A549 (cell line): ENCODE measurements at regions not wholly inside any gene's neighbourhood (a gene's known extent, or its start where the extent isn't known, plus 50 kb on each side); places are given as distances from the start of the nearest gene placed in this dataset.

Source experiments
- ATAC-seq, 2 experiments: fragments of 200-7000 bp in 1 of 2; fragments of >200 bp in 1 of 2; cut with Nextera tagmentation in 1 of 2; cut with Tn5 transposase in 1 of 2; 3 replicates each; pipeline versions ENCODE4 v1.8.0 to v1.9.1; 2018 to 2020; ENCODE audit warnings: mild to moderate bottlenecking in 1 of 2, moderate library complexity in 1 of 2
- CTCF ChIA-PET: fragments of 300-600 bp; sonication (Branson Sonifier 250); formaldehyde crosslinking; extraction: SDS; loops from one replicate; lab custom pipeline; 2021; ENCODE audit warnings: antibody characterized with exemption, inconsistent platforms; lab: Yijun Ruan, JAX
- POLR2A ChIA-PET: fragments of 350-600 bp; formaldehyde crosslinking; extraction: SDS; loops from one replicate; lab custom pipeline; 2021; ENCODE audit warnings: antibody characterized with exemption, inconsistent platforms; lab: Yijun Ruan, JAX
- DNase-seq, 2 experiments: peaks; one replicate each; pipeline versions ENCODE4 v3.0.0 to v3.0.0-alpha.2; 2011 to 2016; ENCODE audit warnings: low read depth in 1 of 2, low spot score in 1 of 2
- FAIRE-seq: peaks from 2 replicates; lab custom pipeline; 2011; peaks lifted over from hg19 to GRCh38; lab: Jason Lieb, UNC
- H3K27ac ChIP-seq, 2 experiments: fragments of >200 bp; sonication (Bioruptor Twin); formaldehyde crosslinking; 3 replicates each; pipeline ENCODE4 v1.5.1; 2016 to 2017
- H3K4me1 ChIP-seq: fragments of >200 bp; sonication (Bioruptor Twin); formaldehyde crosslinking; 3 replicates; pipeline ENCODE4 v1.6.1; 2016
- H3K4me2 ChIP-seq: fragments of >200 bp; sonication (Bioruptor Twin); formaldehyde crosslinking; 3 replicates; pipeline ENCODE4 v1.6.1; 2016
- H3K4me3 ChIP-seq: fragments of >200 bp; sonication (Bioruptor Twin); formaldehyde crosslinking; 3 replicates; pipeline ENCODE4 v1.5.1; 2016
- H3K9me3 ChIP-seq: fragments of >200 bp; sonication (Bioruptor Twin); formaldehyde crosslinking; 3 replicates; pipeline ENCODE4 v1.6.1; 2016
- CHD2 ChIP-seq: fragments of 150-350 bp; IDR thresholded peaks from 2 replicates; pipeline ENCODE4 v1.6.1; 2014; ENCODE audit warnings: low read length; ENCODE audit not compliant: partially characterized antibody
- EHF ChIP-seq: fragments of 250-450 bp; sonication (Bioruptor Pico); IDR thresholded peaks from 2 replicates; pipeline ENCODE4 v1.5.0; 2020; ENCODE audit warnings: mild to moderate bottlenecking
- ESRRA ChIP-seq: fragments of 150-350 bp; IDR thresholded peaks from 2 replicates; pipeline ENCODE4 v1.6.1; 2014; ENCODE audit warnings: mild to moderate bottlenecking, low read length, borderline replicate concordance
- FOSB ChIP-seq: fragments of 250-450 bp; sonication (Bioruptor Pico); IDR thresholded peaks from 2 replicates; pipeline ENCODE4 v1.5.0; 2020; ENCODE audit warnings: mild to moderate bottlenecking, moderate library complexity
- FOSL2 ChIP-seq, 2 experiments: fragments of 450-650 bp in 1 of 2; fragments of >200 bp in 1 of 2; sonication (Bioruptor Twin) in 1 of 2; formaldehyde crosslinking; IDR thresholded peaks; 2 replicates each; pipeline versions ENCODE4 v1.5.0 to v1.6.1; 2016 to 2020; ENCODE audit warnings: mild to moderate bottlenecking in 1 of 2, moderate library complexity in 1 of 2
- HDAC2 ChIP-seq: fragments of 200-600 bp; sonication (generic); IDR thresholded peaks from 2 replicates; pipeline ENCODE4 v1.6.1; 2016
- HOXB5 ChIP-seq: fragments of 250-450 bp; sonication (Bioruptor Pico); IDR thresholded peaks from 2 replicates; pipeline ENCODE4 v1.5.0; 2020; ENCODE audit warnings: mild to moderate bottlenecking, moderate library complexity
- JUN ChIP-seq, 2 experiments: fragments of >200 bp; sonication (Bioruptor Twin); formaldehyde crosslinking; IDR thresholded peaks; 2 replicates in 1 of 2; 3 replicates in 1 of 2; pipeline ENCODE4 v1.6.1; 2016 to 2017
- KDM1A ChIP-seq: fragments of 200-600 bp; sonication (generic); IDR thresholded peaks from 2 replicates; pipeline ENCODE4 v1.6.1; 2016; ENCODE audit warnings: low read depth, mild to moderate bottlenecking
- KDM5A ChIP-seq: fragments of 200-600 bp; sonication (generic); IDR thresholded peaks from 2 replicates; pipeline ENCODE4 v1.6.1; 2016; ENCODE audit warnings: antibody characterized with exemption, mild to moderate bottlenecking
- MAZ ChIP-seq: fragments of 150-350 bp; IDR thresholded peaks from 2 replicates; pipeline ENCODE4 v1.6.1; 2014; ENCODE audit warnings: antibody characterized with exemption, low read depth, low read length, borderline replicate concordance
- MYC ChIP-seq: IDR thresholded peaks from 2 replicates; pipeline ENCODE4 v1.6.1; 2012; ENCODE audit warnings: mild to moderate bottlenecking, inconsistent platforms, low read length, improper control_type of control experiment, borderline replicate concordance
- NFE2L2 ChIP-seq: fragments of 150-350 bp; conservative IDR thresholded peaks from 2 replicates; pipeline ENCODE4 v1.6.1; 2014; ENCODE audit warnings: low read length
- POLR2A ChIP-seq: IDR thresholded peaks from 2 replicates; pipeline ENCODE4 v1.6.1; 2012; ENCODE audit warnings: mild to moderate bottlenecking, low read length
- RARB ChIP-seq: fragments of 250-450 bp; sonication (Bioruptor Pico); IDR thresholded peaks from 2 replicates; pipeline ENCODE4 v1.8.0; 2021; ENCODE audit warnings: mild to moderate bottlenecking, moderate library complexity
- RCOR1 ChIP-seq: fragments of 150-350 bp; IDR thresholded peaks from 2 replicates; pipeline ENCODE4 v1.6.1; 2014; ENCODE audit warnings: antibody characterized with exemption, low read length, low read depth
- RNF2 ChIP-seq: fragments of 200-600 bp; sonication (generic); IDR thresholded peaks from 2 replicates; pipeline ENCODE4 v1.6.1; 2016; ENCODE audit warnings: low read depth, mild to moderate bottlenecking, antibody characterized with exemption, moderate library complexity, borderline replicate concordance
- TFCP2L1 ChIP-seq: fragments of 250-450 bp; sonication (Bioruptor Pico); IDR thresholded peaks from 2 replicates; pipeline ENCODE4 v1.5.0; 2021; ENCODE audit warnings: mild to moderate bottlenecking
- ZNF302 ChIP-seq: fragments of 250-450 bp; sonication (Bioruptor Pico); IDR thresholded peaks from 2 replicates; pipeline ENCODE4 v1.9.0; 2021; ENCODE audit warnings: inconsistent platforms, mild to moderate bottlenecking, moderate library complexity
- ZSCAN20 ChIP-seq: fragments of 250-450 bp; sonication (Bioruptor Pico); IDR thresholded peaks from 2 replicates; pipeline ENCODE4 v1.8.0; 2022; ENCODE audit warnings: mild to moderate bottlenecking, moderate library complexity
- WGBS: methylation state at CpG from one replicate; pipeline ENCODE4 v1.1.6; 2017; ENCODE audit errors: missing lambda C conversion rate; 5-methylcytosine and 5-hydroxymethylcytosine counted together
- TF ChIP-seq, protein P1 (sequence below): fragments of >200 bp; sonication (Bioruptor Twin); formaldehyde crosslinking; IDR thresholded peaks from 3 replicates; pipeline ENCODE4 v1.6.1; 2016
- TF ChIP-seq, protein P2 (sequence below): fragments of >200 bp; sonication (Bioruptor Twin); formaldehyde crosslinking; IDR thresholded peaks from 3 replicates; pipeline ENCODE4 v1.5.1; 2016
- TF ChIP-seq, protein P3 (sequence below): fragments of 250-450 bp; sonication (Bioruptor Pico); IDR thresholded peaks from 2 replicates; pipeline ENCODE4 v1.5.0; 2021; ENCODE audit warnings: mild to moderate bottlenecking, moderate library complexity, borderline replicate concordance
- TF ChIP-seq, protein P4 (sequence below): fragments of 450-650 bp; IDR thresholded peaks from 2 replicates; pipeline ENCODE4 v1.6.1; 2014; ENCODE audit warnings: antibody characterized with exemption
- TF ChIP-seq, protein P5 (sequence below): IDR thresholded peaks from 2 replicates; pipeline ENCODE4 v1.6.1; 2012

DNA sequence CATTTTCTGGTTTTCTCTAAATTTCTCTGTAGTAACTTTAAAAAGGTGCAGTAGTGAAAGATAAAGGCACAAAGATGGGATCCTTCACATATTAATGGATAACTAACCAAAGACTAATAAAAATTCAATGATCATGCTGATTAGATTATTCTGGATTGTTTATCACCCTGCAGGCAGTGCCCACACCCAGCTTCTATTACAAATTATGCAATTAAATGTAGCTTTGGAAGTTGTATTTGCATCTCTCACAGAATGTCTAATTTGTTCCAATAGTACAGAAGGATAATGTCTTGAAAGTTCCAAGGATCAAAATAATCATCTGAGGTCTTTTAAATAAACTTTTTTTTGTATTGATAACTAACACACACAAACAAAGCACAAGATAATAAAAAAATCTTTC is 837.6 kb downstream of the HACE1 start:
- no peak for TF ChIP-seq RCOR1
- no peak for TF ChIP-seq FOSB (CRISPR knock-in tag)
- no peak for TF ChIP-seq MYC
- no peak for TF ChIP-seq FOSL2 (IDR thresholded peaks at IDR 0.05)
- TF ChIP-seq FOSL2 (CRISPR knock-in tag; IDR thresholded peaks at IDR 0.05) = no peak
- no peak for FAIRE-seq
- ChIA-PET POLR2A (no interaction called here), CTCF (no interaction called here)
- DNase-seq = no peak
- H3K4me1 ChIP-seq = no peaks in the 10 kb centered on the region
- H3K4me2 ChIP-seq = no peak overlapping the region
- no peaks in the 10 kb centered on the region for H3K9me3 ChIP-seq
- H3K27ac ChIP-seq = no peak overlapping the region
- no peak overlapping the region for H3K4me3 ChIP-seq
- ATAC-seq = no peak

DNA sequence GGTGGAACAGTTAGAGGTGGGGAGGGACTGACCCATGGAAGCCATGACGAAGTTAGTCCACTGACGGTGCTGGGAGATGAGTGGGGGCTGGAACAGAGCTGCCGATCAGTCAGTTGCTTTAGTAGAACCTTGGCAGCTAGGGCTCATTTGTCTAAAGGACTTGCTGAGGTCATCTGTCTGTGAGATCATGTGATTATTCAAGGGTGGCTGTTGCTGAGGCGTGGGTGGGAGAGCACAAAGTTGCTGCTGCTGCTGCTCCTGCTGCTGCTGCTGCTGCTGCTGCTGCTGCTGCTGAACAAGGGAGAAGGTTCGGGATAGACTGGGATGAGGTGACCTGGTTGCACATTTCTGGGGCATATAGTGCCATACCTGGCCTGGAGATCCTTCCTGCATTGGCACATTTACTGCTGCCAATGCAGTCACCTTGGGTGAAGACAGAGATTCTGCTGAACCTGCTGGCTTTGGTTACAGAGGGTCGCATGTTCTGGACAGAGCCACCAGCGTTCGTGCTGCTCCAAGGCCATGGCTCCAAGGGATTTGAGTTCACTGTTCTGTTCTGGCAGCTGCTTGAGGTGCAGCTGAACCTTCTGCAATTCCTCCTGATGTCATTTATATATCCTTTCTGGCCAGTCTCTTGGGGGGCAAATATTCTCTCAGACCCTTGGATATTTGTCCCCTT is 840.5 kb downstream of the HACE1 start:
- ATAC-seq = no peak
- Histone ChIP-seq H3K4me2 (no peak overlapping the region), H3K4me1 (no peaks in the 10 kb centered on the region), H3K4me3 (no peak overlapping the region), H3K27ac (no peak overlapping the region), H3K9me3 (no peaks in the 10 kb centered on the region)
- TF ChIP-seq ZSCAN20 (CRISPR knock-in tag) = no peak
- TF ChIP-seq FOSL2 (IDR thresholded peaks at IDR 0.05) = no peak
- TF ChIP-seq FOSL2 (CRISPR knock-in tag; IDR thresholded peaks at IDR 0.05) = no peak
- no peak for TF ChIP-seq KDM1A
- TF ChIP-seq NFE2L2 = no peak
- no peak for TF ChIP-seq POLR2A
- TF ChIP-seq CHD2 = no peak
- no peak for TF ChIP-seq TFCP2L1 (CRISPR knock-in tag)
- no peak for TF ChIP-seq RNF2
- no peak for TF ChIP-seq FOSB (CRISPR knock-in tag)
- no peak for TF ChIP-seq HOXB5
- TF ChIP-seq EHF (CRISPR knock-in tag) = no peak
- TF ChIP-seq MAZ = no peak
- no peak for TF ChIP-seq JUN (IDR thresholded peaks at IDR 0.05)
- no peak for TF ChIP-seq KDM5A
- TF ChIP-seq, protein P1, sequence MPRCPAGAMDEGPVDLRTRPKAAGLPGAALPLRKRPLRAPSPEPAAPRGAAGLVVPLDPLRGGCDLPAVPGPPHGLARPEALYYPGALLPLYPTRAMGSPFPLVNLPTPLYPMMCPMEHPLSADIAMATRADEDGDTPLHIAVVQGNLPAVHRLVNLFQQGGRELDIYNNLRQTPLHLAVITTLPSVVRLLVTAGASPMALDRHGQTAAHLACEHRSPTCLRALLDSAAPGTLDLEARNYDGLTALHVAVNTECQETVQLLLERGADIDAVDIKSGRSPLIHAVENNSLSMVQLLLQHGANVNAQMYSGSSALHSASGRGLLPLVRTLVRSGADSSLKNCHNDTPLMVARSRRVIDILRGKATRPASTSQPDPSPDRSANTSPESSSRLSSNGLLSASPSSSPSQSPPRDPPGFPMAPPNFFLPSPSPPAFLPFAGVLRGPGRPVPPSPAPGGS = no peak
- TF ChIP-seq, protein P2, sequence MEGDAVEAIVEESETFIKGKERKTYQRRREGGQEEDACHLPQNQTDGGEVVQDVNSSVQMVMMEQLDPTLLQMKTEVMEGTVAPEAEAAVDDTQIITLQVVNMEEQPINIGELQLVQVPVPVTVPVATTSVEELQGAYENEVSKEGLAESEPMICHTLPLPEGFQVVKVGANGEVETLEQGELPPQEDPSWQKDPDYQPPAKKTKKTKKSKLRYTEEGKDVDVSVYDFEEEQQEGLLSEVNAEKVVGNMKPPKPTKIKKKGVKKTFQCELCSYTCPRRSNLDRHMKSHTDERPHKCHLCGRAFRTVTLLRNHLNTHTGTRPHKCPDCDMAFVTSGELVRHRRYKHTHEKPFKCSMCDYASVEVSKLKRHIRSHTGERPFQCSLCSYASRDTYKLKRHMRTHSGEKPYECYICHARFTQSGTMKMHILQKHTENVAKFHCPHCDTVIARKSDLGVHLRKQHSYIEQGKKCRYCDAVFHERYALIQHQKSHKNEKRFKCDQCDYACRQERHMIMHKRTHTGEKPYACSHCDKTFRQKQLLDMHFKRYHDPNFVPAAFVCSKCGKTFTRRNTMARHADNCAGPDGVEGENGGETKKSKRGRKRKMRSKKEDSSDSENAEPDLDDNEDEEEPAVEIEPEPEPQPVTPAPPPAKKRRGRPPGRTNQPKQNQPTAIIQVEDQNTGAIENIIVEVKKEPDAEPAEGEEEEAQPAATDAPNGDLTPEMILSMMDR = no peak
- CTCF ChIA-PET = no interaction called here
- 17% methylated on average over 6 of the region's 8 CpGs for WGBS
- FAIRE-seq = no peak
- POLR2A ChIA-PET = no interaction called here
- DNase-seq = no peak

DNA sequence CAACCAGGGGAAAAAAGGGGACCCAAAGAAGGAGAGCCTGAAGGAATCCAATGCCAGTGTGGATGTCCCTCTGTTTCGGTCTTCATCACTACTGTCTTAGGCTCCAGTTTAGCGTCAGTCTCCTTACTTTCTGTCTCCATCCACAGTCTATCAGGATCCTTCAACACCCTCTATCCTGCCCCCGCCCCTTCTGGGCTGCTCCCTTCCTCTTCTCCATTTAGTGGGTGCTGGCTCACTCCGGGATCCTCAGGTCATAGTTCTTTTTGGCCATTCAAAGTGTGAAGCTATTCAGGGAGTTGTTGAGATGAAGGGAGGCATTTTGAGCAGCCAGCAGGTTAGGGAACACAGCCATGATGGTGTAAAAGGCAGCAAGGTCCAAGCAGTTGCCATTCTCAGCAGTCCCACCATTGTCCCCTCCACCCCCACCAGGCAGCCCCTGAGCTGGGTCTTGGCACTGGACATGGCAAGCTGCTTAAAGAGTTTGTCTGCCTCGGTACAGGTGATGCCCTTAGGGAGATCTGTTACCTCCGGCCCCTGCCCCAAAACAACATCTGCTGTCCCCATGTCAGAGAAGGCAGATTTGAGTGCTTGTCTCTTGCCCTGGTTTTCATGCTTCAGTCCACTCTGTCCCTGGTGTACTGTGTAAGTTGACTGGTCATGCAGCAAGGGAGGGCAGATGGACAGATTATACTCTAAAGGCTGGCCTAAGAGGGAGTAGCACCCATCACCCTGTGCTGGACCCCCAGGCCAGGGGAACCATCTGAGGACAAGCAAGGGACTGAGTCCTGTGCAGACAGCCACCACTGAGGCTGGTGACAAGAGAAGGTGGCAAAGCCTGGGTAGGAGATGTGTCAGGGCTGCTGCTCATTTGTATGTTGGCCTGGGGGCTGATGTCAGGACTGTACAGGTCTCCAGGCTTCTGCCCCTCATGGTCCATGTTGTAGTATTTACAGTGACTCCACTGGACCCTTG is 842.0 kb downstream of the HACE1 start:
- FAIRE-seq = no peak
- ChIA-PET CTCF (no interaction called here), POLR2A (no interaction called here)
- Histone ChIP-seq H3K4me3 (no peak overlapping the region), H3K4me2 (no peak overlapping the region), H3K27ac (no peak overlapping the region), H3K4me1 (no peaks in the 10 kb centered on the region), H3K9me3 (no peaks in the 10 kb centered on the region)
- 5% methylated on average over 6 of the region's 6 CpGs for WGBS
- no peak for DNase-seq
- TF ChIP-seq, protein P3, sequence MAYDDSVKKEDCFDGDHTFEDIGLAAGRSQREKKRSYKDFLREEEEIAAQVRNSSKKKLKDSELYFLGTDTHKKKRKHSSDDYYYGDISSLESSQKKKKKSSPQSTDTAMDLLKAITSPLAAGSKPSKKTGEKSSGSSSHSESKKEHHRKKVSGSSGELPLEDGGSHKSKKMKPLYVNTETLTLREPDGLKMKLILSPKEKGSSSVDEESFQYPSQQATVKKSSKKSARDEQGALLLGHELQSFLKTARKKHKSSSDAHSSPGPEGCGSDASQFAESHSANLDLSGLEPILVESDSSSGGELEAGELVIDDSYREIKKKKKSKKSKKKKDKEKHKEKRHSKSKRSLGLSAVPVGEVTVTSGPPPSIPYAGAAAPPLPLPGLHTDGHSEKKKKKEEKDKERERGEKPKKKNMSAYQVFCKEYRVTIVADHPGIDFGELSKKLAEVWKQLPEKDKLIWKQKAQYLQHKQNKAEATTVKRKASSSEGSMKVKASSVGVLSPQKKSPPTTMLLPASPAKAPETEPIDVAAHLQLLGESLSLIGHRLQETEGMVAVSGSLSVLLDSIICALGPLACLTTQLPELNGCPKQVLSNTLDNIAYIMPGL (CRISPR knock-in tag) = no peak
- TF ChIP-seq HDAC2 (no peak), RARB (CRISPR knock-in tag) (no peak), HOXB5 (no peak), ZNF302 (CRISPR knock-in tag) (no peak), ESRRA (no peak), JUN (IDR thresholded peaks at IDR 0.05) (no peak), EHF (CRISPR knock-in tag) (no peak), KDM1A (no peak)
- TF ChIP-seq, protein P4, sequence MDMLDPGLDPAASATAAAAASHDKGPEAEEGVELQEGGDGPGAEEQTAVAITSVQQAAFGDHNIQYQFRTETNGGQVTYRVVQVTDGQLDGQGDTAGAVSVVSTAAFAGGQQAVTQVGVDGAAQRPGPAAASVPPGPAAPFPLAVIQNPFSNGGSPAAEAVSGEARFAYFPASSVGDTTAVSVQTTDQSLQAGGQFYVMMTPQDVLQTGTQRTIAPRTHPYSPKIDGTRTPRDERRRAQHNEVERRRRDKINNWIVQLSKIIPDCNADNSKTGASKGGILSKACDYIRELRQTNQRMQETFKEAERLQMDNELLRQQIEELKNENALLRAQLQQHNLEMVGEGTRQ = no peak
- TF ChIP-seq, protein P5, sequence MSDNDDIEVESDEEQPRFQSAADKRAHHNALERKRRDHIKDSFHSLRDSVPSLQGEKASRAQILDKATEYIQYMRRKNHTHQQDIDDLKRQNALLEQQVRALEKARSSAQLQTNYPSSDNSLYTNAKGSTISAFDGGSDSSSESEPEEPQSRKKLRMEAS = no peak
- TF ChIP-seq, protein P1 = no peak
- ATAC-seq = no peak
